ENCODE measurements at regions not wholly inside any gene's neighbourhood (a gene's known extent, or its start where the extent isn't known, plus 50 kb on each side); places are given as distances from the start of the nearest gene placed in this dataset.
A peak's percentile ranks its signal among the peaks of the same experiment; 100 is the strongest.

- DNase-seq, result peak in 1 of 2 experiments; percentile 55
Observed at GRCh38 chr6:25041485-25042035, 105.8 kb upstream of the RIPOR2 start.

- DNase-seq, result peak; percentile 64 to 79
Observed at GRCh38 chr6:25042036-25042521, 106.3 kb upstream of the RIPOR2 start.

DNA sequence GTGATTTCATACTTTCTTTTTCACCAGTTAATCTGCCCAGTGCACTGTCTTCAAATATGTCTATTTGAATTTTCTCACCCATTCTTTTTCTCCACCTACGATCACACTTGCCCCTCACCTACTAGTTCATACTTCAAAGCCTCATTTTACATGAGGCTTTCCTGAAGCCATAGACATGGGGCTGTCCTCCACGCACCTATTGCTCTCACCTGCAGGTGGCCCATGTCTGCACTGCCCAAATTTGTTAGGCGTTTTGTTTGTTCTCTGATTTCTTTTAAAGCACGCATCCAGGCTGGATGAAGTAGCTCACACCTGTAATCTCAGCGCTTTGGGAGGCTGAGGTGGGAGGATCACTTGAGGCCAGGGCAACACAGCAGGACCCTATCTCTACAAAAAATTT lies 106.8 kb upstream of the RIPOR2 start:
- peak; percentile 19 to 20 for DNase-seq

DNA sequence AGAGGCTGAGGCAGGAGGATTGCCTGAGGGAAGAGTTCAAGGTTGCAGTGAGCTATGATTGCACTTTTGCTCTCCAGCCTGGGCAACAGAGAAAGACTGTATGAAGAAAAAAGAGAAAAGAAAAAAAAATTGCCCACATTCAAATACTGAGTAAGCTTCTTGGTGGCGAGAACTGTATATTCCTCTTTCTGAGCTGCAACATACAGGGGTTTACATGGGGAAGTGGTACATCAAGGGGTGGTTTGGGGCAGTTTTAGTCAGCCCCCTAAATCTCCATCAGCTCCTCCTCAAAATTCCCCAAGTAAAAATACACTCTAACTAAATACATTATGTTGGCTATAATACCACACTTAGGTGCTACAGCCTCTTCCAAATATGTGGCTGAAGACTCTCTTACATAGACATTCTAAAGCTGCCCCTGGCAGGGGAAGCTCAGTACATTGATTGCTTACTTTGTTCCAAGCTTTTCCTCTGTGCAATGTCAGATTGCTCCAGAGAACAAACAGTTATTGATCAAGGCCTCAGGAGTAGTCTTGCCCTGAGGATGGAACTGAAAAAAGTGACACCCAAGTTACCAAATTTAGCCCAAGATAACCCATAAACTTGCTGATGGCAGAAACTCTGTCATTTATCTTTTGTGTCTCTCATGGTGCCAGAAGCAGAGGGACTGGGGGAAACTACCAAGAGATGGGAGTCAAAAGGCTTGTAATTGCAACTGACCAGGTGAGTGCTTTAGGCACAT lies 107.4 kb upstream of the RIPOR2 start:
- no peak for DNase-seq

DNA sequence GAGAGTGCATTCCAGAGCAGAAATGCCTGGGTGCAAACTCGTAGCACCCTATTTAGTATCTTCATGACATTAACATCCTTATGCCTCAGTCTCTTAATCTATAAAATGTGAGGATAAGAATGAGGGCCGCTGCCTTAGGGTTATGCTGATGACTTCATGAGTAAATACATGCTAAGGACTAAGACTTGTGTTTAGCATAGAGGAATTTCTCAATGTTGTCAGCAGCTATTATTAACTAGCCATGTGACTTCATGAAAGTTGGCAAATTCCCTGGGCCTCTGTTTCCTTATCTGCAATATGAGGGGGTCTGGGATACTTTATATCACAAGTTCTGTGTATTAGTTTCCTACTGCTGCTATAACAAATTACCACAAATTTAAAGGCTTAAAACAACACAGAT lies 108.1 kb upstream of the RIPOR2 start:
- no peak for DNase-seq

- no peak for DNase-seq
Observed at GRCh38 chr6:25046942-25047341, 111.2 kb upstream of the RIPOR2 start.

GRCh38 chr6:25050356-25050755 lies 114.6 kb upstream of the RIPOR2 start:
- DNase-seq, result no peak

DNA sequence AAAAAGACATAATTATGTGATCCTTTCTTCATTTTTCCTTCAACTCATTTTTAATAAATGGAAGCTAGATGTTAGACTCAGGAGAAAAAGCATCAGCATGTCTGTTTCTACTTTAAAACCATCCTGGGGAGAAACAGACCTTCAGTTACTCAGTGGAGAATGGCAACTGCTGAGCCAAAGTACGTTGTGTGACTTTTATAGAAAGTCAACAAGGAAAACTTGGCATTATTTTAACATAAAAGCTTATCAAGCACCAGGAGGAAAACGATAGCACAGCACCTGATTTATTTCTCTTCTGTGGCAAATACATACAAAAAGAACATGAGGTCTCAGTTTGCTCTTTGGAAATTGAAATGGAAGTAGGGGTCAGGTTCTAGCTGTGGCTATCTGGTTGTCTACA lies 115.3 kb upstream of the RIPOR2 start:
- DNase-seq, result no peak

- no peak for DNase-seq
Observed at GRCh38 chr6:25052181-25052580, 116.4 kb upstream of the RIPOR2 start.

DNA sequence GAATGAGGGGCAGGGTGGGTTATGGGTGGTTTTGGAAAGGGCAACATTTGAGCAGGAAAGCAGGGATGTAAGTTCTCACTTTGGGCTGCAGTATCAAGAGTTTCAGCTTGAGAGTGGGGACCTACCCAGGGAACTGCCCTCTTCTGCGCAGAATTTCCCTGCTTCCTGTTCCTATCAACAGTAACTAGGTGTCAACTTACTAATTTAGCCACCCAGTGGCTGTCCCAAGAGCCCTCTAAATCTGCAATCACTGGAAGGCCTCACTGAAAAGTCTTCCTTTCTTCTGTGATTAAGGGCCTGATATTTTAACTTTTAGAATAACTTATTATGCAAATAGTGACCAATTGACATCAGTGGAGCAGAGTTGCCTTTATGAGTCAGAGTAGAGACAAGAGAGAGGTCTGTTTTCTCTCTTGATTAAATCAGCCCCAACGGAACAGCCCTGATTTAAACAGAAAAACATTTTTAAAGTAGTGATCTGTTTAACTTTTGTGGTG lies 118.2 kb upstream of the RIPOR2 start:
- DNase-seq, result no peak

- DNase-seq, result no peak
Observed at GRCh38 chr6:25054469-25054868, 118.7 kb upstream of the RIPOR2 start.

GRCh38 chr6:25056130-25056529 lies 120.4 kb upstream of the RIPOR2 start:
- DNase-seq, result no peak

DNA sequence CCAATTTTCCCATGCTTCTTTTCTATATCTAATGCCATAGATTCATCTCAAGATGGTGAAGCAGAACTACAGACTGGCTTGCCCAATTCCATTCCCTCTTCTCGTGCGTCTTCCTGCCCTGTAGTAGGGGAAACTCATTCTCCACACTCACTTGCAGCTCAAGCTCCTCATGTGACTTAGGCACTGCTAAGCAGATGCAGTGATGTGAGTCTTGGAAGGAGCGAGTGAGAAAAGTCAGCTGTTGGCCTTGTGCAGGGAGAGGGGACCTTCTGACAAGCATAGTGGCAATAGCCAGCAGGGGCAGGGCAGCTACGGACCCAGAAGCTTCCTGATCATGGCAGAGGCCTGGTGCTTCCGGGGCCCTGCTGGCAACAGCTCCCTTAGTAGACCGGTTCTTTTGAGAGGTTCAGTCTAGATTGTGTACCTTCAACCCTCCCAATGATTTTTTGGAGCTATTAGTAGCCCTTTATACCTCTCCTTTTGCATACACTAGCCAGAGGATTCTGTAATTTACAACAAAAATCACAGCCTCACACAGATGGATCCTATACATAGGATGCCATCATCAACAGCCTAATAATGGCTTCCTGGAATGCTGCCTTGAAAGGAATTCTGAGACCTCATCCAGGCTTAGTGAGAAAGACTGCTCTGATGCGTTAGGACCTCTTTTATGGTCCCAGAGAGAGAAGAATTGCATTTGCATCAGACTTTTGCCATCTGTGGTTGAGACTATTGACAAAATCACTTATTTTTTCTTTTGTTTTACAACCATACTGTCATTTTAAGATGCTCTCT lies 121.5 kb upstream of the RIPOR2 start:
- no peak for DNase-seq

DNA sequence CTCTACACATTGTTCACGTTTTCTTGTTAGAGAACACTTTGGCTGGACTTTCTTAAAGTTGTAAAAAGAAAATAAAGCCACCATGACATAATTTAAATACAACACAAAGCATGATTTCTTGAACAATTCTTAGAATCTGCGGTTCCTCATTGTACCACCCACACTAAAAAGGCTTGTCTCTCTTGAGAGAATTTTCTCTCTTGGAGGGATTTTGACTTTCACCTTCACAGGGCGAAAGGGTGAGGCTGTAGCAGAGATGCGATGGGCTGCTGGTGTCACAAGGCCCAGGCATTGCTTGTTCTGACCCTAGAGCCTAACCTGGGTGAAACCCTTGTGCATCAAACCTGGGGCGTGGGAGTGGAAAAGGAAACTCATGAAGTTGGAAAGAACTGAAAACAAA lies 122.7 kb upstream of the RIPOR2 start:
- no peak for DNase-seq

- DNase-seq, result no peak
Observed at GRCh38 chr6:25058941-25059340, 123.2 kb upstream of the RIPOR2 start.

DNA sequence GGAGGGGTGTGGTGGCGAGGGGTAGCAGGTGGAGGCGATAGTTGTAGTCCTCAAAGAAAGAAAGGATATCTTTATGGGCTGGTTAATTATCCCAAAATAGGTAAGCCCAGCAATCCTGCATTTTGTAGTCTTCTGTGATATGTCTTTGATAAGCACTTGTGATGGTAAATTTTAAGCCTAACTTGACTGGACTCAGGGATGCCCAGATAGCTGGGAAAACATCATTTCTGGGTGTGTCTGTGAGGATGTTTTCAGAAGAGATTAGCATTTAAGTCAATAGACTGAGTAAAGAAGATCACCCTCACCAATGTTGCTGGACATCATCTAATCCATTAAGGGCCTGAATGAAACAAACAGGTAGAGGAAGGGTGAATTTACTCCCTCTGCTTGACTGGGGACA lies 124.8 kb upstream of the RIPOR2 start:
- no peak for DNase-seq

GRCh38 chr6:25061289-25061936 lies 125.7 kb upstream of the RIPOR2 start:
- DNase-seq, result no peak

GRCh38 chr6:25062070-25062811 lies 126.5 kb upstream of the RIPOR2 start:
- no peak for DNase-seq

- no peak for DNase-seq
Observed at GRCh38 chr6:25064006-25064405, 128.2 kb upstream of the RIPOR2 start.

- no peak for DNase-seq
Observed at GRCh38 chr6:25065666-25066065, 129.9 kb upstream of the RIPOR2 start.

DNA sequence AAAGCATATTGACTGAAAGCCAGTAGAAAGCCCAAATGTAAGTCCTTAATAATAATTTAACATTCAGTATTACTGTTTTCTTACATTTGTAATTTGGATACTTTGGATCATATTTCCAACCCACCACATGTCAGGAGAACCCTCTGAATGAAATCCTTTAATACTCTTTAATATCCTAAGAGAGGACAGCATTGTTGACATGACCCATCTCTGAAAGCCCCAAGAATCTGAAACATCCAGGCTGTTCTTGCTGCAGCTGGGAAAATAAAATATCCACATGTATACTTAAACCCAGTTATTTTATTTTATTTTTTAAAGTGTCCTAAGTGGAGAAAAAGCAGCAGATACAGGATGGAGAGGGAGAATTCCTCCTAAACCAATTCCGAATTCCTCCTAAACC lies 130.8 kb upstream of the RIPOR2 start:
- DNase-seq, result no peak

DNA sequence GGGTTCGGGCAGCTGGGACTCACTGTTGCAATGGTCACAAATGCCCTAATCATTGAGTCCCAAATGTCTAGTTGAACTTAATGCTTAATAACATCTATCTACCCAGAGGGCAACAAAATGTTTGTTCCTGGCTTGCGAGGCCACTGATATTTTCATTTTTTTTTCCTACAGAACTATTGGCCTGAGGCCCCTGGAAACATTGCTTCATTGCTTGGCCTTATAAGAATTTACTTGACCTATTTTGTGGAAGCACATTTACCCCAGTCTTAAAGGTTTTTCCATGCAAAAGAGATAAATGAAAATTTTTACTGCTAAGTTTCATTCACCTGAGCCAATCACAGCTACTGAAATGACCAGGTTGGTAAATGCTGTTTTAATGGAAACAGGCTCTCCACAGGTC lies 133.1 kb upstream of the RIPOR2 start:
- DNase-seq, result no peak
